ENCODE measurements at regions not wholly inside any gene's neighbourhood (a gene's known extent, or its start where the extent isn't known, plus 50 kb on each side); places are given as distances from the start of the nearest gene placed in this dataset.
A peak's percentile ranks its signal among the peaks of the same experiment; 100 is the strongest.

- intact Hi-C loops (cut with DNase I): loop anchor here in 2 of 4 donors (5.0 to 10.0 kb wide), 2 partner anchors 62 to 65 kb away; no protein-coding TSS in a partner anchor
- no peak overlapping the region for H3K27ac ChIP-seq (ENCODE audit: low read length)
- DNase-seq (peak in 1 of 3 donors; percentile 64), ATAC-seq (peak; percentile 74 to 81)
- 37% methylated on average over 3 of the region's 3 CpGs for WGBS
- no peaks in the 10 kb centered on the region for H3K9me3 ChIP-seq (ENCODE audit: control insufficient read depth, low read length)
- H3K4me3 ChIP-seq (ENCODE audit: low read length): no peak overlapping the region
- H3K4me1 ChIP-seq (ENCODE audit: control insufficient read depth, insufficient read depth, low read length): no peaks in the 10 kb centered on the region
- H3K27me3 ChIP-seq (ENCODE audit: control insufficient read depth, insufficient read depth): no peaks in the 10 kb centered on the region
Measured at GRCh38 chr3:102529452-102529851, 94.6 kb downstream of the ZPLD1 start.

GRCh38 chr3:102530415-102531181 is 95.8 kb downstream of the ZPLD1 start:
- Histone ChIP-seq H3K4me1 (ENCODE audit: control insufficient read depth, insufficient read depth, low read length) (no peaks in the 10 kb centered on the region), H3K9me3 (ENCODE audit: control insufficient read depth, low read length) (no peaks in the 10 kb centered on the region), H3K4me3 (ENCODE audit: low read length) (no peak overlapping the region), H3K27ac (ENCODE audit: low read length) (no peak overlapping the region), H3K27me3 (ENCODE audit: control insufficient read depth, insufficient read depth) (no peaks in the 10 kb centered on the region)
- intact Hi-C loops (cut with DNase I): loop anchor here (5.0 to 10.0 kb wide), 4 partner anchors 66 to 726 kb away; no protein-coding TSS in a partner anchor
- 69% methylated on average over 4 of the region's 4 CpGs for WGBS
- no peak for ATAC-seq
- DNase-seq: no peak

- H3K9me3 ChIP-seq (ENCODE audit: control insufficient read depth, low read length): no peaks in the 10 kb centered on the region
- no peak for ATAC-seq
- H3K4me1 ChIP-seq (ENCODE audit: control insufficient read depth, insufficient read depth, low read length): no peaks in the 10 kb centered on the region
- no peaks in the 10 kb centered on the region for H3K27me3 ChIP-seq (ENCODE audit: control insufficient read depth, insufficient read depth)
- no peak overlapping the region for H3K27ac ChIP-seq (ENCODE audit: low read length)
- no peak for DNase-seq
- no peak overlapping the region for H3K4me3 ChIP-seq (ENCODE audit: low read length)
- intact Hi-C loops (cut with DNase I): loop anchor here (5.0 to 10.0 kb wide), 4 partner anchors 67 to 727 kb away; no protein-coding TSS in a partner anchor
Measured at GRCh38 chr3:102531686-102532085, 96.9 kb downstream of the ZPLD1 start.

GRCh38 chr3:102532901-102533300 is 98.1 kb downstream of the ZPLD1 start:
- no peak for ATAC-seq
- Histone ChIP-seq H3K4me1 (ENCODE audit: control insufficient read depth, insufficient read depth, low read length) (no peaks in the 10 kb centered on the region), H3K27me3 (ENCODE audit: control insufficient read depth, insufficient read depth) (no peaks in the 10 kb centered on the region), H3K4me3 (ENCODE audit: low read length) (no peak overlapping the region), H3K27ac (ENCODE audit: low read length) (no peak overlapping the region), H3K9me3 (ENCODE audit: control insufficient read depth, low read length) (no peaks in the 10 kb centered on the region)
- intact Hi-C loops (cut with DNase I): loop anchor here (5.0 to 10.0 kb wide), 4 partner anchors 68 to 728 kb away; no protein-coding TSS in a partner anchor
- WGBS: 73% methylated on average over 3 of the region's 3 CpGs
- DNase-seq: no peak

GRCh38 chr3:102533784-102534183 is 99.0 kb downstream of the ZPLD1 start:
- 73% methylated on average over 4 of the region's 4 CpGs for WGBS
- no peak for ATAC-seq
- Histone ChIP-seq H3K9me3 (ENCODE audit: control insufficient read depth, low read length) (no peaks in the 10 kb centered on the region), H3K27me3 (ENCODE audit: control insufficient read depth, insufficient read depth) (no peaks in the 10 kb centered on the region), H3K4me3 (ENCODE audit: low read length) (no peak overlapping the region), H3K4me1 (ENCODE audit: control insufficient read depth, insufficient read depth, low read length) (no peaks in the 10 kb centered on the region), H3K27ac (ENCODE audit: low read length) (no peak overlapping the region)
- intact Hi-C loops (cut with DNase I): loop anchor here (2.0 to 10.0 kb wide), 5 partner anchors 69 to 729 kb away; no protein-coding TSS in a partner anchor
- DNase-seq: no peak

GRCh38 chr3:102536456-102536855 is 101.6 kb downstream of the ZPLD1 start:
- intact Hi-C loops (cut with DNase I): loop anchor here in 3 of 4 donors (5.0 to 10.0 kb wide), 3 partner anchors 72 to 732 kb away; no protein-coding TSS in a partner anchor
- DNase-seq (no peak), ATAC-seq (no peak)
- H3K4me3 ChIP-seq (ENCODE audit: low read length): no peak overlapping the region
- no peaks in the 10 kb centered on the region for H3K4me1 ChIP-seq (ENCODE audit: control insufficient read depth, insufficient read depth, low read length)
- no peaks in the 10 kb centered on the region for H3K9me3 ChIP-seq (ENCODE audit: control insufficient read depth, low read length)
- H3K27me3 ChIP-seq (ENCODE audit: control insufficient read depth, insufficient read depth): no peaks in the 10 kb centered on the region
- WGBS: 21% methylated on average over 7 of the region's 7 CpGs
- no peak overlapping the region for H3K27ac ChIP-seq (ENCODE audit: low read length)

GRCh38 chr3:102537123-102537522 is 102.3 kb downstream of the ZPLD1 start:
- intact Hi-C loops (cut with DNase I): loop anchor here in 3 of 4 donors (5.0 to 10.0 kb wide), 3 partner anchors 72 to 732 kb away; no protein-coding TSS in a partner anchor
- H3K4me1 ChIP-seq (ENCODE audit: control insufficient read depth, insufficient read depth, low read length): no peaks in the 10 kb centered on the region
- H3K9me3 ChIP-seq (ENCODE audit: control insufficient read depth, low read length): no peaks in the 10 kb centered on the region
- DNase-seq (no peak), ATAC-seq (no peak)
- H3K27me3 ChIP-seq (ENCODE audit: control insufficient read depth, insufficient read depth): no peaks in the 10 kb centered on the region
- no peak overlapping the region for H3K4me3 ChIP-seq (ENCODE audit: low read length)
- no peak overlapping the region for H3K27ac ChIP-seq (ENCODE audit: low read length)
- 68% methylated on average over 1 of the region's 1 CpG for WGBS

- no peaks in the 10 kb centered on the region for H3K9me3 ChIP-seq (ENCODE audit: control insufficient read depth, low read length)
- H3K4me1 ChIP-seq (ENCODE audit: control insufficient read depth, insufficient read depth, low read length): no peaks in the 10 kb centered on the region
- WGBS: 86% methylated on average over 6 of the region's 6 CpGs
- intact Hi-C loops (cut with DNase I): no loop called here
- no peak overlapping the region for H3K27ac ChIP-seq (ENCODE audit: low read length)
- H3K27me3 ChIP-seq (ENCODE audit: control insufficient read depth, insufficient read depth): no peaks in the 10 kb centered on the region
- no peak for ATAC-seq
- no peak overlapping the region for H3K4me3 ChIP-seq (ENCODE audit: low read length)
- DNase-seq: no peak
Measured at GRCh38 chr3:102544741-102545140, 109.9 kb downstream of the ZPLD1 start.

- intact Hi-C loops (cut with DNase I): no loop called here
- H3K4me3 ChIP-seq (ENCODE audit: low read length): no peak overlapping the region
- ATAC-seq (no peak), DNase-seq (no peak)
- H3K4me1 ChIP-seq (ENCODE audit: control insufficient read depth, insufficient read depth, low read length): no peaks in the 10 kb centered on the region
- 73% methylated on average over 2 of the region's 2 CpGs for WGBS
- no peak overlapping the region for H3K27ac ChIP-seq (ENCODE audit: low read length)
- no peaks in the 10 kb centered on the region for H3K9me3 ChIP-seq (ENCODE audit: control insufficient read depth, low read length)
- no peaks in the 10 kb centered on the region for H3K27me3 ChIP-seq (ENCODE audit: control insufficient read depth, insufficient read depth)
Measured at GRCh38 chr3:102545276-102545675, 110.5 kb downstream of the ZPLD1 start.

GRCh38 chr3:102553876-102554275 is 119.1 kb downstream of the ZPLD1 start:
- Histone ChIP-seq H3K4me3 (ENCODE audit: low read length) (no peak overlapping the region), H3K27me3 (ENCODE audit: control insufficient read depth, insufficient read depth) (no peaks in the 10 kb centered on the region), H3K9me3 (ENCODE audit: control insufficient read depth, low read length) (no peaks in the 10 kb centered on the region), H3K27ac (ENCODE audit: low read length) (no peak overlapping the region), H3K4me1 (ENCODE audit: control insufficient read depth, insufficient read depth, low read length) (no peaks in the 10 kb centered on the region)
- intact Hi-C loops (cut with DNase I): no loop called here
- ATAC-seq: no peak
- no peak for DNase-seq

- Histone ChIP-seq H3K9me3 (ENCODE audit: control insufficient read depth, low read length) (no peaks in the 10 kb centered on the region), H3K4me3 (ENCODE audit: low read length) (no peak overlapping the region), H3K27me3 (ENCODE audit: control insufficient read depth, insufficient read depth) (no peaks in the 10 kb centered on the region), H3K27ac (ENCODE audit: low read length) (no peak overlapping the region), H3K4me1 (ENCODE audit: control insufficient read depth, insufficient read depth, low read length) (no peaks in the 10 kb centered on the region)
- DNase-seq (no peak), ATAC-seq (no peak)
- intact Hi-C loops (cut with DNase I): no loop called here
- WGBS: 54% methylated on average over 2 of the region's 2 CpGs
Measured at GRCh38 chr3:102570511-102570910, 135.7 kb downstream of the ZPLD1 start.
